CD1c-positive myeloid dendritic cell (primary cell): ENCODE measurements at regions not wholly inside any gene's neighbourhood (a gene's known extent, or its start where the extent isn't known, plus 50 kb on each side); places are given as distances from the start of the nearest gene placed in this dataset.

ENCODE experiments used
- DNase-seq: peaks from one replicate; pipeline ENCODE4 v3.0.0-alpha.2; 2016; ENCODE audit errors: extremely low spot score

DNA sequence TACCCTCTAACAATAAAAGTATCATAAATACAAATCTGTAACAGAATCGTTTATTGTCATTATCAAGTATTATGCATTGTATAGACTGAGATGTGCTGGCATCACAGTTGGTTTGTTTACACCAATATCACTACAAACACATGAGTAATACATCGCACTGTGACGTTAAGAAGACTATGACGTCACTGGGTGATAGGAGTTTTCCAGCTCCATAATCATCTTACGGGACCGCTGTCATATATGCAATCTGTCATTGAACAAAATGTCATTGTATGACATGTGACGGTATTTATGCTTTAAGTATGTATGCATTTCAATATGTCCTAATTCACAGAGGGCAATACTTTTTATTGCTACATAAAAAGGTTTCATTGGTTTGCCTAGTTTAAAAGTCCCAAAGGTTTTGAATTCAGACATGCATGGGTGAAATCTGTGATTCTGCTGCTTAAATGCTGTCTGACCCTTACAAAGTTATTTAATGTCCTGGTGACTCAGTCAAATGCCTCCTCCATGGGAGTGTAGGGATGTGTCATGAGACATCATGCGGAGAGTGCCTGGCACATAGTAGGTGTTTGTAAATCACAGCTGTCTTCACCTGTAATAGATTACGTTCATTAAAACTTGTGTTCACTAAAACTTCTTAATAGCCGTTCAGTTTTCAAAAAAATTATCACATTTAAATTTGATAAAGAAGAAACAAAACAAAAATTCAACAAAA, 160.7 kb upstream of the PDE10A start:
- DNase-seq: no peak

DNA sequence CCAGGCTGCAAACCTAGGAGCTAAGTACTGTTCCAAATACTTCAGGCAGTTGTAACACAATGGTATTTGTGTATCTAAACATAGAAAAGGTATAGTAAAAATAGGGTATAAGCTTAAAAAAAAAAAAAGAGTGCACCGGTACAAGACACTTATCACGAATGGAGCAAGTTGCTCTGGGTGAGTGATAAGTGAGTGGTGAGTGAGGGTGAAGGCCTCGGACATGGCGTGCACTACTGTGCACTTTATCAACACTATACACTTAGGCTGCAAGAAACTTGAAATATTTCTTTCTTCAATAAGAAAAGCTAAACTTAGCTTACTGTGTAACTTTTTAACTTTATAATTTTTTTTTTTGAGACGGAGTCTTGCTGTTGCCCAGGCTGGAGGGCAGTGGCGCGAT, 159.5 kb upstream of the PDE10A start:
- no peak for DNase-seq

DNA sequence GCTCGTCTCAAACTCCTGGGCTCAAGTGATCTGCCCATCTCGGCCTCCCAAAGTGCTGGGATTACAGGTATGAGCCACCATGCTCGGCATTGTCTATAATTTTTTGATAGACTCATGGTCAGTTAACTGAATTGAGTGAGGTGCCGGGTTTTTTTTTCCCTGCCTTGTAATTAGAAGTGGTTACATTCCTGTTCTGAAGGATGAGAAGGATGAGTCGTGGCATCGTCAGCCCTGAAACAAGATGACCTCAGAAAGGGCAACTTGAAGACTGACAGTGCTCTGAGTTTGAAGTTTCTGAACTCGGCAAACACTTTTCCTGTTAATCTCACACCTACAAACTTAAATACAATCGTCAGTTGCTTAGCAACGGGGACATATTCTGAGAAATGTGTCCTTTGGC, 158.7 kb upstream of the PDE10A start:
- DNase-seq: no peak

DNA sequence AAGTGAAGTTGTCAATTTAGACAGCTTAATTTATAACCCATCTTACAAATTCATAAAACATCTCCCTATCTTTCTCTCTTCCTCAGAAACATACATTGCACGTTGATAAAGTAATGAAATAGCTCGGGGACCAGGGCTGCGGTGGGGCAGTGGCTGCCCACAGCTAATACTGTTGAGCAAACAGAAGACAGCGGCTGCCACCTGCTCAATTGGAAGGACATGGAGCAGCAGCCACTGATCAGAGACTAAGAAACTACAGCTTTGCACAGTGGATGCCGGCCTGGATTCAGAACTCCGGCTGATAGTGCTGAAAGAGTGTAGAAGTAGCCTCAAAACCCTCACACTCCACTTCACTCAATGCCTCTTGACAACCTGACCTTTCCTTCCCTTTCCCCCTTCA, 157.9 kb upstream of the PDE10A start:
- DNase-seq: no peak

DNA sequence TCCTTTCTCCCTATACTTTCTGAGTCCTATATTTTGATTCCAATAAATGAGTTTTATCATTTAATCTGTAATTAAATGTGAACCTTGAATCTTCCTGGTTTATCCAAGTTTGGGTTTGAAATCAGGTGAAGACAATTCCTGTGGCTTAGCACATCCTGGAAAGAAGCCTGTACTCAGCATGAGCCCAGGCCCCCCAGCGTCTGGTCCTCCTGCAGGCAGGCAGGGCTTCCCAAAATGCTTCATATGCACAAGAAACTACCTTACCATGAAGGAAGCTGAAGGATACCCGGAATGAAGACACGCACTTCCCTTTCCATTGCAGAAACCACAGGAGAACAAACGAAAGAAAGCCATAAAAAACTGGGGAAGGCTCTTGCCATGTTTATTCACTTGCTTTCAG, 157.4 kb upstream of the PDE10A start:
- no peak for DNase-seq

DNA sequence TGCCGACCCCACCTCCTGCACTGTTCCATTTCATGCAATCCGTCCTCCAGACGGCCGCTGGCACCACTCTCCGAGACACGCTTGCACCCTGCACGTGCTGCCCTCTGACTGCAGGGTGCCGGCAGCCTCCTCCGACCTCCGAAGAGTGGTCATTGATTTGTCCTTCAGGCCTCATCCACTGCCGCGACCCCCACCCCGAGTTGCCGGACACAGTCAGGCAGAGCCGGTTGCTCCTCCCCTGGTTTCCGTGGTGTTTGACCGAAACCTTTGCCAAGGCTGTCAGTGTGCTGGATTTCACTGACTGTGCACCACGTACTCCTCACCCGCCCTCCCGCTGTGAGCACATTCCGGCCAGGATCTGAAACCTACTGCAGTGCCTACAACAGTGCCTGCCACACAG, 156.4 kb upstream of the PDE10A start:
- DNase-seq: no peak

DNA sequence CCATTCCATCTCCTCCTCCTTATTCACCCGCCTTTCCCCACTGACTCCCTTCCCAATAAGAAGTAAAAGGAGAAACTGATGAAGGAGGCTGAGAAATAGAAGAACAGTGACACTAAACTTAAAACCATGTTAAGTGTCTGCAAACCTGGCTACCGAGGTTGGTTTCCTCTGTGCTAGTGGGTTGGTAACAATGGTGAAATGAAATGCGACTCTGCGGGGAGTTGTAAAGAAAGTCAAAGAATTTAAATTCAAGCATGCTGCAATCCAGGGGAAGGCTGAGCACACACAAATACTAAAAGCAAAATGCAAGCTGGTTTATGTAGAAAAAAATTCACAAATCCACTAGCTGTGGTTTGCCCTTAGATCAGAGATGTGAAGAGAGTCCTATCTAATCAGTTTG, 155.2 kb upstream of the PDE10A start:
- DNase-seq: no peak

DNA sequence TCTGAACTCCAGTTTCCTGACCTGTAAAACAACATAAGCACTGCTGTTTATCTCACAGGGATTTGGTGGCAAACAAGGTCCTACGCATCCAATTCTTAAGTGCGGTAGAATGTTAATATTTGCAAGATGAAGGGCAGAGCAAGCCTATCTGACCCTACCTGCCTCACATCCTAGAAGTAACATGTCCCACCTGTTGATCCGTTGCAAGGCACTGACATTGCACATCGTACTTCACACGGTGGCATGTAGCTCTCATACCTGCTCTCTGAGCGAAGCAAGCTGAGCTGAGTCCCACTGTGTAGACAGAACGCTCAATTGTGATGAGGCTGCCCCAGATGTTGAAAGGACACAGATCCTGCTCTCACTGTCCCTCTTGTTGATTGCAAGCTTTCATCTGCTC, 154.7 kb upstream of the PDE10A start:
- no peak for DNase-seq

DNA sequence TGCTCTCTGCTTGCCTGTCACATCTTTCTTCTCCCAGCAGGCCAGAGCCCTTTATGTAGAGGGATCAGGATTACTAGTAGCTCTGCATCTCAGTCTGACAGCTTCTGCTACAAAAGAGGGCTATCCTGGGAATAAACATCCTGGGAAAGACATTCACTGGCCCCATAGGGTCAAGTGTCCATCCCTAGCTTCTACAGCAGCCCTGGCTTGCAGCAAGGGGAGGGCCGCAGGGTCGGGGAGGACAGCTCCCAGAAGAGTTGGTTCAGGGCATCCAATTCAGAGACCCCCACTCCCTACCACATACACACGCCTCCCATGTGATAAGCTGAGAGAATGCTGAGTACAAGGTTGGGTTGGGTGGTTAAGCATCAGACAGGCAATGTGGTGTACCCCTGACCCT, 154.1 kb upstream of the PDE10A start:
- no peak for DNase-seq

DNA sequence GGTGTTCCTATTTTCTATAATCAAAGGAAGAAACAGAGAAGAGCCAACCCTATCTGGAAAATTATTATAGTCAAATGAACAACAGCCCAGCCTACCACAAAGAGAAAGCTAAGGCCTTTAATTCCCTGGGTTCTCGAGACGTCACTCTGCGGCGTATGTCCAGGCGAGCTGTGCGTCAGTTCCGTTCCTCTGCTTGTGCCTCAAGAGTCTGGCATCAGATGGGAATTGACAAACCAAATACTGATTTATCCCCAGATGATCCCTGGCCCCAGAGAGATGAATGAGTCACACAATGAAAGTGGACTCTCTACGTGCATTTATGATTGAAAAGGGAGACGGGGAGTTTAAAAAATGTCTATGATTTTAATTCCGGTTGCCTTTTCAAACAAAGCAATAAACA, 151.6 kb upstream of the PDE10A start:
- DNase-seq: no peak

DNA sequence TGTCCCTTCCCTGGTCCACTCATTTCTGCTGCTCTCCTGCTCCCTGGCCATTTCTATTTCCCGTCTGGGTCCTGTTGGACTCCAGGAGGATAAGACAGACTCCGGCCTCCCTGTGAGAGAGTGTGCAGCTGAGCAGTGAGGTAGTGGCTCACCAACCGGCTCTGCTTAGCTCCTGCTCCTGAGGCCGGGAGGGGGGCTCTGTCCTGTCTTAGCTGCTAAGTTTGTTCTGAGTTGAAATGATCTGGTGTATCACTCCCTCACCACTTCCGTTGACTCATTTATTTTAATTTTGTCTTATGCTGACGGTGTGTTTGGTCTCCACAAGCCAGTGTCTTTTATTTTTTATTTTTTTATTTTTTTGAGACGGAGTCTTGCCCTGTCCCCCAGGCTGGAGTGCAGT, 148.5 kb upstream of the PDE10A start:
- DNase-seq: no peak

DNA sequence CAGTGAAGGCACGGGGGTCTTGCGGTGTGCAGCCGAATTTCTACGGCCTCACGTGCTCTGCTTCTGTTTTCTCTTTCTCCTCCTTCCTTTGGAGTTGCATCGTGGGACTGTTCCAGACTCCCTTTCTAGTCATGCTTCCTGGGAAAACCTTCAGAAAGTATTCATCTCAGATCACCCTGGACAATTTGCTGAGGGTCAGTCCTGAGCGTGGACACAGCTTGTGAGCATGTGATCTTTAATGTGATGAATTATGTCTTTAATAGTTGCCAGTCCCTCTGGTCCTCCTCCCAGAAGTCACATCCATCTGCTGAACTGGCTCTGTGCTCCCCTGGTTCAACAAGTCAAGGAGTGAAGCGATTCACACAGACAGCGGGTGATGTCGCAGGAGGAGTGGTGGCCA, 145.0 kb upstream of the PDE10A start:
- DNase-seq: no peak

DNA sequence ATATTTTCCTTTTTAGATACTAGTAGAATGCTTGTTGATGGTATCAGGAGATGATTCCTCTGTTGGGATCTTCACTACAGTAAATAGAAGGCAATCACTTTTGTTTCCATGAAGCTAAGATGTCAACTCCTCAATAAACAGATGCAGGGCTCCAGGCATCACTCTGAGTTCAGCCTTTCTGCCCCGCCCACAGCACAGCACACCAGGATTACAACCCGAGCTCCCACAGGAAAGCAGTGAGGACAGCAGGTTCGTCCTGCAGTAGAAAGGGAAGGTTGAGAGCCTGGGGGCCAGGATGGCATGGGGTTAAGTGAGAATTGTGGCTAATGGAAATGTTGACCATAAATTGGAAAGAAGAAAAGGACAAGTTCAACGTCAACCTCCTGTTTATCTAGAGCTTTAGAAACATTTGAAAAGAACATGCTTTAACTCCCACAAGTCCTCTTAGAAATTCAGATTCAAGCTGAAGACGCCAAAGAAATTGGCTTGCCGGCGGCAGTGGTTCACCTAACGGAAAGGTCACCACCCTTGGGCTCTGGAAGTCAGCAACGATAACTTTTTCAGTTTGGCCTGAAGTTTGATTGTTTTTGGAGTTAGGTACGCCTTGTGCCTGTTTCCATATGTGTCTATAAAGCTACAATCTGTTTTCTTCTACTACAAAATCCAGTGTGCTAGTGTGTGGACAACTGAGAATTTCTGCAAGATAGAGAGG, 144.4 kb upstream of the PDE10A start:
- no peak for DNase-seq

DNA sequence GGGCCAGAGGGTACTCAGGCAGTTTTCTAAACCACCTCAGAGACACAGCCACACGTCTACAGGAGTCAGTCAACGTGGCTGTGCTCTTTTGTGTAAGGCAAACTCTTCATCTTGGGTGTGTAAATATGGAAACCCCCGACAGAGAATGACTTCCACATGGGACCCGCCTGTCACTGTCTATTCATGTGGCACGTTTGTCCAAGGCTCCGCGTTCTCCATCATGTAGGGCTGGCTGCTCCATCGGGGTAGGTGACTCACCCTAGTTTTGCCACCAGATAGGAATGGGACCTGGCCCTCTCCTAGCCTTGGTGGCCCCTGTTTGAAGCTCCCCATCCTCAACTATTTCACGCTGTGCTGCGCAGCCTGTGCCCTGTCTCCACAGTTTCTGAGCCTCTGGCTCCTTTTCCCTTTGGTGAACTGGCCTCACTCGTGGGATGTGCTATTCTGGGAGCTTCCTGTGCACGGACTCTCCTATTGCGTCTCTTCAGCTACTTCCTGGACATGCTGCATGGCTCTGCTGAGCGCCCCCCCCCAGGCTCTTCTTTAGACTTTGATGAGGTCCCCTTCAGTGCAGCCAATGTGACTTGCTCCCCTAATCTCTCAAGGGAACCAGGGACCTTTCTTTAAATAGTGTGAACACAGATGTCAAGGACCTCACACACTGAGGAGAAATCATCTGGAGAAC, 143.2 kb upstream of the PDE10A start:
- DNase-seq: no peak

DNA sequence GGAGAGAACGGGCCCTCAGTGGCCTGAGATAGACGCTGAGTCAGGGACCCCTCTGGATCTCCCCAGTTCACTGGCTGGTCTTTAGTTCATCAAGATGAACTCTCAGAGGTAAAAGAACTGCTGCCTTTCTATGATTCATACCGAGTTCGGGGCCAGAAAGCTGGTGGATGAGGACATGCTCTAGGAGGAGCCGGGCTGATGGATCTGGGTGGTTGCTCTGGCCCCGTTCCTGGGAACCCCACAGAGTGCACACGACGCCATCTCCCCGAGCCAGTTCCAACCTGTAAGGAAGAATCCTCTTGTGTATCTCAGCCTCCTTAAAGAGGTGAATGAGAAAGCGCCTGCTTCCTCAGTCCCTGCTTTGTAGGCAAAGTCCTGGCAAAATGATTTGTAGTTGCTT, 142.6 kb upstream of the PDE10A start:
- no peak for DNase-seq

DNA sequence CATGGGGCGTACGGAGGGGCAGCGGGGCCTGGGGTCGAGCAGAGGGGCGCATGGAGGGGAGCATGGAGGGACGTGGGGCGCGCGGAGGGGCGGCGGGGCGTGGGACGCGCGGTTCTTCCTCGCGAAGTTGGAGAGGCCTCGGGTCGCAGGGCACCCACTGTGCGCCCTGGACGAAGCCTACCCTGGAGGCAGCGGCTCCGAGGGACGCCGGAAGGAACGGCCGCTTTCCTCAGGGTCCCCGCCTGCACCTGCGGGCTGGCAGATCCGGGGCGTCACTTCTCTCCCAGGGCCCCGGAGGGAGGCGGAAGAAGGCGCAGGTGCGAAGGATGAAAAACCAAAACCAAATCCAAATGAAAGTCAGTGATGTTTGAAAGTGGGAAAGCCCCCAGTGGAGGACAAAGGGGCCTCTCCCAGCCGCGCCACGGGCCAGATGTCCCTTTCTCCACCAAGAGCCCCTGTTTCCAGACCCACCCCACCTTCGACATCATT, 142.1 kb upstream of the PDE10A start:
- no peak for DNase-seq

DNA sequence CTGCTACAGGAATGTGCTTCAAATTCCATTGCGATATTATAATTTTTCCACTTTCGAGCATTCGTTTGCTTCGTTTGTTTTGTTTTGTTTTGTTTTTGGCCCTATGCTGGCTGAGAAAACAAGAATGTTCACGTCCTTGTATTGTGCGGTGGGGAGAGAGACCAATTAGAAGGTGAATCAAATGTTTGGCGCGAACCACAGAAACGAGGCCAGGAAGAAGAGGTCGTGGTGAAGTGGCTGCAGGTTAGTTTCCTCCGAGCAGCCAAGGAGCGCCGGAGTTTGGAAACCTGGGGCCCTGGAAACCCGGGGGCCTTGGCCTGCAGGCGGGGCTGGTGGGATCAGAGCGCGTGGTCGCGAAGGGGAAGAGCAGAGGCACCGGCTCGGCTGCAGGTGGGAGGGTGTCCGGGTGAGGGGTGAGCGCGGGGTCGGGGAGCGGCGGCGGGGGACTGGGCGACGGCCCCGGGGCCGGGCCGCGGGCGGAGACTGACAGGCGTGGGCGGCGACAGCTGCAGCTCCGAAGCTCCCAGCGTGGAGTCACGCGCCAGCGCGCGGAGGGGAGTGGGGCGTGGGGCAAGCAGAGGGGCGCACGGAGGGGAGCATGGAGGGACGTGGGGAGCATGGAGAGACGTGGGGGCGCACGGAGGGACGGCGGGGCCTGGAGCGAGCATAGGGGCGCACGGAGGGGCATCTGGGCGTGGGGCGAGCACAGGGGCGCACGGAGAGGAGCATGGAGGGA, 141.5 kb upstream of the PDE10A start:
- DNase-seq: no peak

DNA sequence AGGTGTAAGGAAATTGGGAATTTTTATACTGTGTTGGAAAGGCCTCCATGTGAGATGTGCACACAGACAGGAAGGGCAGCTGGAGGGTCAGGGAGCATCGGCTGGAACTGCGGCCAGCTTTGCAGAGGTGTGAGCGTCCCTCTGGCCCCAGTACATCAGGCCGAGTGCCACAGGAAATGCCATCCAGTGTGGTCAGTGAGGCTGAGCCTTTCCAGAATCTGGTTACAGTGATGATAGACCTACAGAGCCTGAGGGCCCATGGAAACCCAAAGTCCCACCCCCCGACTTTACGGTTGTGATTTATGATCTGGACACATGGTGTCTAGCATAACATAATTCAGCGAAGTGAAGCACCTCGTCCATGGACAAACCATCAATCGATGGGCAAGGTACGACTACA, 137.3 kb upstream of the PDE10A start:
- DNase-seq: no peak

DNA sequence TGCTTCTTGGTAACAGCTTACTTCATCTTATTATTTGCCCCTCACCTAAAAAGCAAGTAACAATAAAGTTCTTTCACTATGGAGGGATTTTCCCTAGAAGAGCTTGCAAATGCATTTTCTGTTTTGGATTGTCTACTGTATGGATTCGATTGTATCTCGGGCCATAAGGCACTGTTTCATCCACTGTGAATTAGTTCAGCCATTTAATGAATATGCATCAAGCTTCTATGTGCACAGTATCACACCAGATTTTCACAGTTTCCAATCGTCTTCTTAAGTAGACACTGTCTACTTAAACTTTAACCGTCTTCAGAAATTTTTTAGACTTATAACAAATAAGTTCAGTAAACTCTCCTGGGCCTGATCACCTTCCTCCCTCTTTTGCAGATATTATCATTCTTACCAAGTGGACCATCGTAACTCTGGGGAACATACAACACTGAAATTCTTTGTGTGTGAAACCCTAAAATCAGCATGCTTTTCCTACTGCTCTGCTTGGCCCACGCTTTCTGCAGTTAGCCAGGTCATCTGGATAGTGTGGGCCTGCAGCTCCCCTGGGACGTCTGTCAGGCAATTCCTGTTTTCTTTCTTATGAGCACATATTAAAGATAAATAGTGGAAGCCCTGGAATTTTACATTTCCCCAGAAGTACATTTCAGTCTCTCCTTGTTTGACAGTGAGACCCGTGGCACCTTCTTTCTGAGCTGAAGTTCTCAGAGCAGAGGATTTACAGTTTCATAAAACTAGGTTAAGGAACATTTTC, 136.5 kb upstream of the PDE10A start:
- DNase-seq: no peak

DNA sequence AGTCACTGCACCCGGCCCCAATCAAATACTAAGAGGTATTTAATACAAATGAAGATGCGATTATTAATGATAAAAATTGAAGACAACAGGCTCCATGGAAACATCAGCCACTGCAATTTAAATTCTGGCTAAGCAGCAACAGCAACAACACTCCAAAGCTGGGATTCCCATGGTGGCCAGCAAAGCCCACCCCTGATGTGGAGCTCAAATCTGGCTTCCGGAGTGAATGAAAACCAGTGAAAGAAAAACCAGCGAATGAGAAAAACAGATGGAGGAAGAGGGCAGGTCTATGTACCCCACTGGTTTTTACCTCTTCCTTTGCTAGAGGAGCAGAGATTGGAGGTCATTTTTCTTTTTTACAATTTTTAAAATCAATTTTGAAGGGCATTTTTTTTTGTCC, 135.9 kb upstream of the PDE10A start:
- no peak for DNase-seq

DNA sequence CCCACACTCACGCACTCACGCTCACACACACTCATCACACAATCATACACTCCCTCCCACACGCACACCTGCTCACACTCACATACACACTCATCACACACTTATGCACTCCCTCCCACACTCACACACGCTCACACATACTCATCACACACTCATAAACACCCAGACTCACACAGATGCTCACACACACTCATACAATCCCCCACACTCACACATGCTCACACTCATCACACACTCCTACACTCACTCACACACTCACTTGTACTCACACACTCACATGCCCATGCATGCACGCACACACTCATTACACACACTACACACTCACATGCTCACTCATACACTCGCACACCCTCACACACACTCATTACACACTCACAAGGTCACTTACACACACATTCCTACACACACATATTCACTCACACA, 131.1 kb upstream of the PDE10A start:
- DNase-seq: no peak
